Nucleus accumbens (tissue), 56 donors: ENCODE measurements at regions not wholly inside any gene's neighbourhood (a gene's known extent, or its start where the extent isn't known, plus 50 kb on each side); places are given as distances from the start of the nearest gene placed in this dataset.

Experiments used
- DNase-seq, 56 donors: peaks; one replicate each; lab custom pipeline; 2025; lab: John Stamatoyannopoulos, UW

GRCh38 chr10:113431398-113432160 is 121.3 kb upstream of the HABP2 start:
- no peak for DNase-seq

GRCh38 chr10:113433711-113434110 is 119.1 kb upstream of the HABP2 start:
- DNase-seq = no peak

GRCh38 chr10:113434315-113434714 is 118.5 kb upstream of the HABP2 start:
- DNase-seq = no peak

- DNase-seq = no peak
Observed at GRCh38 chr10:113434950-113435349, 117.9 kb upstream of the HABP2 start.

GRCh38 chr10:113435881-113436280 is 117.0 kb upstream of the HABP2 start:
- no peak for DNase-seq

- DNase-seq = no peak
Observed at GRCh38 chr10:113436851-113437250, 116.0 kb upstream of the HABP2 start.

GRCh38 chr10:113438652-113439051 is 114.2 kb upstream of the HABP2 start:
- DNase-seq = no peak

- peak in 6 of 56 donors; percentile 2 to 13 (median 4) for DNase-seq
Observed at GRCh38 chr10:113441220-113441619, 111.6 kb upstream of the HABP2 start.

DNA sequence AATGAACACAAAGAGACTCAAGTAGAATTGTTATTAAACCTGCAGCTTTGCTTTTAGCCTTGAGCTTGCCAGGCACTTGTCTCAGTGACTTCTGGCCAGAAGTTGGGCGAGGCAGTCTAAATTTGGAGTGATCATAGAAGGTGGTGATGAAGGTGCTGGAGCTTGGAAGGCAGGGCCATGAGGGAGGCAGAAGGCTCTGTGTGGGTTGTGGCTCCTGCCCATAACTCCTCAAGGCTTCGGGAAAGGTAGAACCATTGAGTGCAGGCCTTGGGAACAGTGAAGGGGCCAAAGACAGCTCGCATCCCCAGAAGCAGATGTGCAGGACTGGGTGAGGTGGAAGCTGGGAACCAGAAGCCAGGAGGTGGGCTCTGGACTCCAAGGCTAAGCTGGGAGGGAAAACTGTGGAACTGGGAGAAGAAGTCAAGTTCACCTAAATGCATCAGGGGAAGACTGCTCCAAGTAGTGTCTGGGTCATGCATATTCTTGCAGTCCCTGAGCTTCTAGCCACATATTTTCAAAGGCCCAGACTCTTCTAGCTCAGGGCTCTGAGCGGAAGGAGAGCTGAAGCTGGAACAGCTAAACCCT is 111.1 kb upstream of the HABP2 start:
- DNase-seq = no peak

DNA sequence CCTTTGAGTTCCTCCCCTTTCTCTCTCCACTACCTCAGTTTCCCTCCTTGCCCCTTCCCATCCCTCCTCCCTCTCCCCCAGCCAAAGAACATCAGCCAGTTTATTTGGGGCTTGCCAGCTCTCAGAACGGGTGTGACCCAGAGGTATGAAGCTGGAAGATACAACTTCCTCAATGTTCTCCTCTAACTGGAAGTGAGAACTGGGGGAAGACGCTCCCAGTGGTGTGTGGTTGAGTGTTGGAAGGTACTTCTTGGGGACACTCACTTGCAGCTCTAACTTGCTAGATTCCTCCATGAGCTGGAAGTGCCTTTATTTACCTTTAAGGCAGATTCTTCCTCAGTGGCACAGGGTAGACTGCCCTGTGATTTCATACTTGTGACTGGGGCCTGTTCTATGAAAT is 110.5 kb upstream of the HABP2 start:
- DNase-seq = no peak

GRCh38 chr10:113443141-113443925 is 109.5 kb upstream of the HABP2 start:
- DNase-seq = no peak

DNA sequence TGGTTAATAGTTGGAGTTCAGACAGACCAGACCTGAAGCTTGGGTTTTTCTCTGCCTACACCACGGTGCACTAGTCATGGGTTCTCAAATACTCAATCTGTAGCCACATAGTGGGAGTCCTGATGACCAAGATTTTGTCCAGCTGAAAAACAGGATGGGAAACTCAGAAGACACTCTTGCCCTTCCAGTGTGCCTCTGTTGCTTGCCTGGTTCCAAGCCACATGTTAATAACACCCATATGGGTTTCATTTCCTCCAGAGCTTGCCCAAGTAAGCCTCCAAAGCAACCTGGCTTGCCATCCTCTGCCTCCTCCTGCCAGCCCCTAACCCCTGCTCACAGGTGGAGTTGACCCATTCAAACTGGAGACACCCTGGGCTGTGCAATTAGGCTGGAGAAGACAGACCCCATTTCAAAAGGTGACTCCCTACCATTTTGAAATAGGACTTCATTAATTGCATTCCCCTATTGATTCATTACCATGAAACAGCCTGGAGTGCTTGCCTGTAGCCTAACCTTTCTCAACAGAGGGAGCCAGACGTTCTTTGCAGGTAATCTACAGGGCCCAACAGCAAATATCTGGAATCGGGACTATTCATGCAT is 108.0 kb upstream of the HABP2 start:
- no peak for DNase-seq

- DNase-seq = no peak
Observed at GRCh38 chr10:113445736-113446135, 107.1 kb upstream of the HABP2 start.

DNA sequence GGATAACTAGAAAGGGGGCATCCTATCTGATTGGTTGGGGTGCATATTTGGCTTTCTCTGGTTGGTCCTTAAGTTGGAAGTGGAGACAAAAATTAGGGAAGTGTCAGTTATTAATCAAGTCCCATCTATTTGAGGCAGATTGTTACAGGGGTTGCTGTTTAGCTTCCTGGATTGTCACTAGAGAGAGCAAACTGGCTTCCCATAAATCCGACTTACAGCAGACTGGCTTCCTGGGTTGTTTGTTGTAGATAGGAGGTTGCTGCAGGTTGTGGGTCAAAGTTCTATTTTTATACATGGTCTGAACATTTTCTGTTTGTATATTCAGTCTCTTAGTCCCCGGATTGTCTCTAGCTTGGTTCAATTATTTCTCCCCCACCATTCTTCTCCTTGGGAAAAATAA is 106.1 kb upstream of the HABP2 start:
- no peak for DNase-seq

DNA sequence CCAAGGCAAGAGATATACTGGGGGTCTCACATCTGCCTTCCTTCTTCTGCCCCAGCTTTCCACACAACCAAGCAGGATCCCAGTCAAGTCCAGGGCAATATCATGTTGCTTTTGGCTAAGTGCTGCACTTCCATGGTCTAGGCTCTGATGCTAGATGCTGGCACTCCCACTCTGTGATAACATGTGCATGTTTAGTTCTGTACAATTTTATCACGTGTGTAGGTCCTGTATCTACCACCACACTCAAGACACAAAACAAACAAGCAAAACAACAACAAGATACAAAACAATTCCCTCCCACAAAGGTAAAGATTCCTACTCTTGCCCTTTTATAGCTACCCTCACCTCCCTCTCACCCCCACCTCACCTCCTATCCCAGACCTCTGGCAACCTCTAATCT is 105.6 kb upstream of the HABP2 start:
- no peak for DNase-seq

DNA sequence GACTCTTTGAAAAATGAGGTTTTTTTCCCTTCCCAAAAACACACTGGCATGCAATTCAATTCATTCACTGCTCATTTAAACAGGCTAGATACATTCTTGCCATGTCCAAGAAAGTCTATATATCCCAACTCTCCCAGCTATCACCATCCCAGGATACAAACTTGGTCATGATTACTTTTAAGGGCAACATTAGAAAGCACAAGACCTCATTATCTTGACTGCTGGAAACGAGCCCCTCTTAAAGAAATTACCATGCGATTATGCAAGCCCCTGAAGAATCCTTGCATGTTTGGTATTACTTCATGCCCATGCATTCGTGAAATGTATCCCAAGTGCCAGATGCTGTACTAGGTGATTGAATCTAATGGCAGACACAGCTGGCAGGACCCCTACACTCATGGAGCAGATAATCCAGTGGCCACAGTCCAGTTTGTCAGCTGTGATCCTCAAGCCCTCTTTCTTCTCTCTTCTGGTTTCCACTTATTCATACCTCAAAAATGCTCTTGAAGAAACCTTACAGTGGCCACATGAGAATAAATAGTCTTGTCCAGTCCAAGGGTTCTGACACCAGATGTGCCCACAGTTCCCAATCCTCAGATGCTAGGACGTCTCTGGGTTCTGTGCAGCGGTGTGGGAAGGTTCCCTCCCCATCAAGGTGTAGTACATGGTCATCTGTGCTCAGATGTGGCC is 103.7 kb upstream of the HABP2 start:
- no peak for DNase-seq

DNA sequence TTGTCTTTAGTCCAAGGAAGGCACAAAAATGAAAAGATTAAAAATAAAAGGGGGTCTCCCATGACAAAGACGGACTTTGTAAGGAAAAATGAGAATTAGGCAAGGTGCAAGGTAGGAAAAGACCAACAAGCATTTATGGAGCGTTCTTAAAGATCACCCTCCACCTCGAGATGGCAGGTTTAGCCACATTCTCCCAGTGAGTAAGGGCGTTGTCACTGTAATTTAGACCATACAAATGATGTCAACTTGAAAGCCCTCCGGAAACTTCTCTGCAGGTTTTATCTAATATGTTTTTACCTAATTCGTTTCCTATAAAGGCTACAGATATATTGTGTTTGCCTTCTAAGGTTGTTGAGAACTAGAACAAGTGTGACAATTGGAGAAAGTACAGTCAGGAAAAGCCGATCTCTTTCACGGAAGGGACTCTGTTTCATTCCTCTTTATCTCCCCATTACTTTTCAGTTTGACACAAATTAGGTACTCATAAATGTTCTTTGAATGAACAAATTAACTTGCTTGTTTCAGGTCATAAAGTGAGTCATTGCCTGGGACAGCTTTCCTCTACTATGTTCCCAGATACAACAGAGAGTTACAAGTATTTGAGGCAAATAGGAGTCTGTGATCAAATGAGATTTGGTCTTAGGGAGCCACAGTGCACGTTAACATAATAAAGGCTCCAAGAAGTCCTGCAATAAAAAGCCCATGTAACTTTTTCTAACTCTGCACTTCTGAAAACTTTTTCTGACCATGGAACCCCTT is 102.6 kb upstream of the HABP2 start:
- no peak for DNase-seq

DNA sequence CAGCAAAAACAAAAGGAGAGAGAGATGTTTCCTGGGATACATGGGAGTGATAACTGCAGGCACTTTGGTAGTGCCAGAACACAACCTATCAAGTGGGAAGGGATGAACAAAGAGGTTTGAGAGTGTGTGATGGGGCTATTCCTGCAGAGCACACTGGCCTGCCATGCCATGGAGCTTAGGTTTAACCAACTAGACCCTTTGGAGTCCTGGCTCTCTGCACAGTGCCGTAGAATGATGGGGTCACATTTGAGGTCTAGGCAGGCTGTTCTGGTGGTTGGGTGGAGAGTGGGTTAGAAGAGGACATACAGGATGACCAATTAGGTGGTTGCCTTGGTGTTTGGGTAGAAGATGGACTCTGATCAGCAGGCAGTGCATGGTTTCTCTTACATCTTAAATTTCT is 101.9 kb upstream of the HABP2 start:
- no peak for DNase-seq

- DNase-seq = no peak
Observed at GRCh38 chr10:113452146-113452845, 100.6 kb upstream of the HABP2 start.
